ENCODE measurements at regions not wholly inside any gene's neighbourhood (a gene's known extent, or its start where the extent isn't known, plus 50 kb on each side); places are given as distances from the start of the nearest gene placed in this dataset.

DNA sequence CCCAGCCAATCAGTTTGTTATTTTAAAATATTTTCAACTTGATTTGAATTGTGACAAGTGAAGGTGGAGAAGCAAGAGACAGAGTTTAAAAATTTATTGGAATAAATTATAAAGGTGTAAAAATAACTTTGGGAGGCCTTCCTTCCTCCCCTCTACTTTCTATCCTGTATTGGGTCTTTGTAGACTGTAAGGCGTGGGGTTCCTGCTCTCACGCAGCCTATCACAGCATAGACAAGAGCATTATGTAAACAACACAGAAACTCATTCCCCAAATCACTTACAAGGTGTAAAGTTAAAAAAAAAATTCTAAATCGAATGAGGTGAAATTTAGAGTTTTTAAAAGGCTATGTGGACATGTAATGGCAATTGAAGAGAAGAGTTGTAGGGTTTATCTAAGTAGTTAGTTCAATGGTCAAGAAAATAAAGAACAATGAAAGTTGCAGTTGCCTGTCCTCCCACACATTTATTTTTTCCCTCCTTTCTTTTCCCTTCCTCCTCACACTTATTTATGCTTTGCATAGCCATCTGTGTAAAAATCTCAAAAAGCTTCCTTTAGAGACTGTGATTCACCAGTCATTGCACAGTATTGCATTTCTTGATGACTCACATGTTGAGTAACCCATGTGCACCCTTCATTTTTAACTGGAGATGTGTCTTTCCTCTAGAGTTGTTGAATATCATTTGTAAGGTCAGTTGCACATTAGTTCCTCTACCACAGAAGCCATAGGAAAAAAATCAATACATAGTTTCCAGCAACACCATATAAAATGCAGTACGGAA is 242.2 kb downstream of the PTPRC start:
- no peak overlapping the region for H2AFZ ChIP-seq (ENCODE audit: low read depth, low read length)
- no peaks in the 10 kb centered on the region for H3K79me2 ChIP-seq (replicated peaks; ENCODE audit: insufficient read depth, low read length)
- no peaks in the 10 kb centered on the region for H3F3A ChIP-seq (ENCODE audit: insufficient read depth, low read length, poor library complexity, severe bottlenecking)
- H3K9ac ChIP-seq (ENCODE audit: low read length), result no peak overlapping the region
- H3K36me3 ChIP-seq (ENCODE audit: insufficient read depth, low read length), result no peaks in the 10 kb centered on the region
- H3K27ac ChIP-seq (ENCODE audit: low read length), result no peak overlapping the region
- H3K4me2 ChIP-seq (ENCODE audit: low read length), result no peak overlapping the region
- no peak overlapping the region for H3K4me3 ChIP-seq (ENCODE audit: low read length)
- peaks cover 3% of the 10 kb centered on the region for H3K9me3 ChIP-seq (ENCODE audit: low read length)
- TF ChIP-seq SMC3 (conservative IDR thresholded peaks at IDR 0.05; ENCODE audit: poor library complexity) (no peak), EZH2 (IDR thresholded peaks at IDR 0.05; ENCODE audit: borderline replicate concordance, insufficient read depth, low read length, poor library complexity, severe bottlenecking) (no peak), TAF1 (IDR thresholded peaks at IDR 0.05; ENCODE audit: low read depth) (no peak)
- TF ChIP-seq, protein P1, sequence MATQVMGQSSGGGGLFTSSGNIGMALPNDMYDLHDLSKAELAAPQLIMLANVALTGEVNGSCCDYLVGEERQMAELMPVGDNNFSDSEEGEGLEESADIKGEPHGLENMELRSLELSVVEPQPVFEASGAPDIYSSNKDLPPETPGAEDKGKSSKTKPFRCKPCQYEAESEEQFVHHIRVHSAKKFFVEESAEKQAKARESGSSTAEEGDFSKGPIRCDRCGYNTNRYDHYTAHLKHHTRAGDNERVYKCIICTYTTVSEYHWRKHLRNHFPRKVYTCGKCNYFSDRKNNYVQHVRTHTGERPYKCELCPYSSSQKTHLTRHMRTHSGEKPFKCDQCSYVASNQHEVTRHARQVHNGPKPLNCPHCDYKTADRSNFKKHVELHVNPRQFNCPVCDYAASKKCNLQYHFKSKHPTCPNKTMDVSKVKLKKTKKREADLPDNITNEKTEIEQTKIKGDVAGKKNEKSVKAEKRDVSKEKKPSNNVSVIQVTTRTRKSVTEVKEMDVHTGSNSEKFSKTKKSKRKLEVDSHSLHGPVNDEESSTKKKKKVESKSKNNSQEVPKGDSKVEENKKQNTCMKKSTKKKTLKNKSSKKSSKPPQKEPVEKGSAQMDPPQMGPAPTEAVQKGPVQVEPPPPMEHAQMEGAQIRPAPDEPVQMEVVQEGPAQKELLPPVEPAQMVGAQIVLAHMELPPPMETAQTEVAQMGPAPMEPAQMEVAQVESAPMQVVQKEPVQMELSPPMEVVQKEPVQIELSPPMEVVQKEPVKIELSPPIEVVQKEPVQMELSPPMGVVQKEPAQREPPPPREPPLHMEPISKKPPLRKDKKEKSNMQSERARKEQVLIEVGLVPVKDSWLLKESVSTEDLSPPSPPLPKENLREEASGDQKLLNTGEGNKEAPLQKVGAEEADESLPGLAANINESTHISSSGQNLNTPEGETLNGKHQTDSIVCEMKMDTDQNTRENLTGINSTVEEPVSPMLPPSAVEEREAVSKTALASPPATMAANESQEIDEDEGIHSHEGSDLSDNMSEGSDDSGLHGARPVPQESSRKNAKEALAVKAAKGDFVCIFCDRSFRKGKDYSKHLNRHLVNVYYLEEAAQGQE (IDR thresholded peaks at IDR 0.05; ENCODE audit: borderline replicate concordance), result no peak
- TF ChIP-seq, protein P2, sequence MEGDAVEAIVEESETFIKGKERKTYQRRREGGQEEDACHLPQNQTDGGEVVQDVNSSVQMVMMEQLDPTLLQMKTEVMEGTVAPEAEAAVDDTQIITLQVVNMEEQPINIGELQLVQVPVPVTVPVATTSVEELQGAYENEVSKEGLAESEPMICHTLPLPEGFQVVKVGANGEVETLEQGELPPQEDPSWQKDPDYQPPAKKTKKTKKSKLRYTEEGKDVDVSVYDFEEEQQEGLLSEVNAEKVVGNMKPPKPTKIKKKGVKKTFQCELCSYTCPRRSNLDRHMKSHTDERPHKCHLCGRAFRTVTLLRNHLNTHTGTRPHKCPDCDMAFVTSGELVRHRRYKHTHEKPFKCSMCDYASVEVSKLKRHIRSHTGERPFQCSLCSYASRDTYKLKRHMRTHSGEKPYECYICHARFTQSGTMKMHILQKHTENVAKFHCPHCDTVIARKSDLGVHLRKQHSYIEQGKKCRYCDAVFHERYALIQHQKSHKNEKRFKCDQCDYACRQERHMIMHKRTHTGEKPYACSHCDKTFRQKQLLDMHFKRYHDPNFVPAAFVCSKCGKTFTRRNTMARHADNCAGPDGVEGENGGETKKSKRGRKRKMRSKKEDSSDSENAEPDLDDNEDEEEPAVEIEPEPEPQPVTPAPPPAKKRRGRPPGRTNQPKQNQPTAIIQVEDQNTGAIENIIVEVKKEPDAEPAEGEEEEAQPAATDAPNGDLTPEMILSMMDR (IDR thresholded peaks at IDR 0.05; ENCODE audit: poor library complexity, severe bottlenecking), result no peak
- H4K20me1 ChIP-seq (ENCODE audit: insufficient read depth), result no peaks in the 10 kb centered on the region
- no peaks in the 10 kb centered on the region for H3K27me3 ChIP-seq (ENCODE audit: insufficient read depth, low read depth, low read length)
- no peaks in the 10 kb centered on the region for H3K9me2 ChIP-seq (ENCODE audit: insufficient read depth, low read length)

DNA sequence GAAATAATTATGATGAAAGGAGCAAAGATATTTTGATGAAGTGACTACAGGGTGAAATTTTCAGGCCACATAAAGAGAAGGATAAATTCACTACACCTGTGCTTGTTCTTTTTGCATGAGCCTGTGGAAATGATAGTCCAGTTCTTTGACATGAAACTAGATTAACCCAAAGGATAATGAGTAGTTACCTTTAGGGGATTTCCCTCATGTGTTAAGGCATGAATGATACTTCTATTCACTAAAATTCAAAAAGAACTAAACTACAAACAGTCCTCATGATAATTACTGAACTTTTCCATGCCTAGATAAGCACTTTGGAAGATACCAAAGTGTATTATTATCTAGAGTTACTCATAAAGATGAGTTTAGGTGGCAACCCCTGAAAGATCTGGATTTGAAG is 244.3 kb downstream of the PTPRC start:
- no peaks in the 10 kb centered on the region for H3K79me2 ChIP-seq (replicated peaks; ENCODE audit: insufficient read depth, low read length)
- peaks cover 5% of the 10 kb centered on the region for H3F3A ChIP-seq (ENCODE audit: insufficient read depth, low read length, poor library complexity, severe bottlenecking)
- TF ChIP-seq, protein P2 (IDR thresholded peaks at IDR 0.05; ENCODE audit: poor library complexity, severe bottlenecking), result no peak
- TF ChIP-seq RAD21 (conservative IDR thresholded peaks at IDR 0.05) (no peak), SMC3 (conservative IDR thresholded peaks at IDR 0.05; ENCODE audit: poor library complexity) (no peak)
- H4K20me1 ChIP-seq (ENCODE audit: insufficient read depth), result no peaks in the 10 kb centered on the region
- H3K9me2 ChIP-seq (ENCODE audit: insufficient read depth, low read length), result no peaks in the 10 kb centered on the region
- no peaks in the 10 kb centered on the region for H3K36me3 ChIP-seq (ENCODE audit: insufficient read depth, low read length)
- H3K9me3 ChIP-seq (ENCODE audit: low read length), result no peaks in the 10 kb centered on the region
- H2AFZ ChIP-seq (ENCODE audit: low read depth, low read length), result no peak overlapping the region
- no peak overlapping the region for H3K4me2 ChIP-seq (ENCODE audit: low read length)
- H3K4me3 ChIP-seq (ENCODE audit: low read length), result no peak overlapping the region
- H3K27ac ChIP-seq (ENCODE audit: low read length), result no peak overlapping the region
- H3K9ac ChIP-seq (ENCODE audit: low read length), result no peak overlapping the region
- H3K27me3 ChIP-seq (ENCODE audit: insufficient read depth, low read depth, low read length), result no peaks in the 10 kb centered on the region

All from neural cell (in vitro differentiated cells).